Stimulated activated CD8-positive, alpha-beta memory T cell treated with anti-CD3 and anti-CD28 coated beads, Interleukin-12 subunit alpha, Interleukin-12 subunit beta, amount 100 ng/mL, for 1 hour (primary cell): ENCODE measurements at regions not wholly inside any gene's neighbourhood (a gene's known extent, or its start where the extent isn't known, plus 50 kb on each side); places are given as distances from the start of the nearest gene placed in this dataset.

Source experiments
- DNase-seq: peaks from one replicate; pipeline ENCODE4 v3.0.0-alpha.2; 2020; ENCODE audit warnings: low read depth

- DNase-seq = no peak
These were observed 51.3 kb upstream of the PFKP start for GRCh38 chr10:3016016-3016415.

GRCh38 chr10:3014968-3015367, 52.4 kb upstream of the PFKP start:
- DNase-seq = no peak

GRCh38 chr10:3012223-3012622, 55.1 kb upstream of the PFKP start:
- no peak for DNase-seq

GRCh38 chr10:3010816-3011460, 56.4 kb upstream of the PFKP start:
- DNase-seq = no peak

GRCh38 chr10:3010334-3010733, 57.0 kb upstream of the PFKP start:
- DNase-seq = no peak

- DNase-seq = no peak
These were observed 58.0 kb upstream of the PFKP start for GRCh38 chr10:3009341-3009740.

- DNase-seq = no peak
These were observed 58.7 kb upstream of the PFKP start for GRCh38 chr10:3008518-3009195.

GRCh38 chr10:3006607-3007006, 60.7 kb upstream of the PFKP start:
- no peak for DNase-seq

- DNase-seq = no peak
These were observed 61.3 kb upstream of the PFKP start for GRCh38 chr10:3006093-3006492.

GRCh38 chr10:3002304-3002703, 65.0 kb upstream of the PFKP start:
- no peak for DNase-seq

- no peak for DNase-seq
These were observed 67.3 kb upstream of the PFKP start for GRCh38 chr10:3000048-3000447.

GRCh38 chr10:2994221-2994961, 73.0 kb upstream of the PFKP start:
- DNase-seq = no peak

- DNase-seq = no peak
These were observed 73.7 kb upstream of the PFKP start for GRCh38 chr10:2993636-2994035.

GRCh38 chr10:2992401-2993198, 74.7 kb upstream of the PFKP start:
- no peak for DNase-seq

GRCh38 chr10:2990764-2991163, 76.6 kb upstream of the PFKP start:
- DNase-seq = no peak

- DNase-seq = no peak
These were observed 77.9 kb upstream of the PFKP start for GRCh38 chr10:2989292-2989947.

- no peak for DNase-seq
These were observed 80.1 kb upstream of the PFKP start for GRCh38 chr10:2987185-2987768.

- no peak for DNase-seq
These were observed 81.0 kb upstream of the PFKP start for GRCh38 chr10:2986391-2986801.

- DNase-seq = no peak
These were observed 81.6 kb upstream of the PFKP start for GRCh38 chr10:2985729-2986232.

GRCh38 chr10:2984682-2985081, 82.7 kb upstream of the PFKP start:
- no peak for DNase-seq

GRCh38 chr10:2982146-2982545, 85.2 kb upstream of the PFKP start:
- no peak for DNase-seq
